ENCODE measurements at regions not wholly inside any gene's neighbourhood (a gene's known extent, or its start where the extent isn't known, plus 50 kb on each side); places are given as distances from the start of the nearest gene placed in this dataset.

DNA sequence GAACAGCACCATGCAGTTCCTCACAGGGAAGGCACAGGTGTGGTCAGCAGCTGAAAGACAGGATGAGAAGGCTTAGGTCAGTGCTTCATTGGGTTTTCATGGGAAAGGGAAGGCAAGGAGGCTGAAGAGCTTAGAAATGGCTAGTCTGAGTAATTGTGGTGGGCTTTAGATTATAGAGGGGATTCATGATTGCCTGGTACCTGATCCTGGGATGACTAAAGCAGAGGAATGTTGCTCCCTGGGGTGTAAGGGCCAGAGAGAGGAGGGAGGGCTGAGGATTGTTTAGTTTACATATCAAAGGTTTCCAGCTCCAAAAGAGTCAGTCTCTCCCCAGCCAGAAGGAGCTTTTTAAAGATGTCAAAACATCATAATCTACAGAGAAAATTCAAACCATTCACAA lies 396.3 kb upstream of the POM121L12 start:
- peaks cover 19% of the 10 kb centered on the region for H3K4me1 Mint-ChIP-seq (ENCODE audit: low read depth, unreplicated experiment)
- Histone ChIP-seq H3K36me3 (ENCODE audit: insufficient read depth, low read length) (no peaks in the 10 kb centered on the region), H3K9me3 (ENCODE audit: insufficient read depth, low read depth, low read length) (no peaks in the 10 kb centered on the region), H2AFZ (ENCODE audit: low read depth, low read length) (peak overlapping the region; percentile 28), H4K20me1 (ENCODE audit: insufficient read depth, low read length) (no peaks in the 10 kb centered on the region), H3K27me3 (ENCODE audit: insufficient read depth, low read length) (no peaks in the 10 kb centered on the region), H3K27ac (ENCODE audit: low read depth, low read length) (peak overlapping the region; percentile 79), H3K4me1 (ENCODE audit: insufficient read depth, low read length) (peaks cover 14% of the 10 kb centered on the region), H3K9ac (ENCODE audit: low read length) (peak overlapping the region; percentile 27), H3K4me3 (ENCODE audit: insufficient read depth, low read depth, low read length) (no peak overlapping the region), H3K79me2 (ENCODE audit: insufficient read depth, low read length) (no peaks in the 10 kb centered on the region), H3K4me2 (ENCODE audit: low read length) (peak overlapping the region; percentile 52)
- no peaks in the 10 kb centered on the region for H3K27me3 Mint-ChIP-seq (ENCODE audit: low read depth, unreplicated experiment)
- H3K36me3 Mint-ChIP-seq (ENCODE audit: low read depth, unreplicated experiment): no peaks in the 10 kb centered on the region
- TF ChIP-seq, protein P1, sequence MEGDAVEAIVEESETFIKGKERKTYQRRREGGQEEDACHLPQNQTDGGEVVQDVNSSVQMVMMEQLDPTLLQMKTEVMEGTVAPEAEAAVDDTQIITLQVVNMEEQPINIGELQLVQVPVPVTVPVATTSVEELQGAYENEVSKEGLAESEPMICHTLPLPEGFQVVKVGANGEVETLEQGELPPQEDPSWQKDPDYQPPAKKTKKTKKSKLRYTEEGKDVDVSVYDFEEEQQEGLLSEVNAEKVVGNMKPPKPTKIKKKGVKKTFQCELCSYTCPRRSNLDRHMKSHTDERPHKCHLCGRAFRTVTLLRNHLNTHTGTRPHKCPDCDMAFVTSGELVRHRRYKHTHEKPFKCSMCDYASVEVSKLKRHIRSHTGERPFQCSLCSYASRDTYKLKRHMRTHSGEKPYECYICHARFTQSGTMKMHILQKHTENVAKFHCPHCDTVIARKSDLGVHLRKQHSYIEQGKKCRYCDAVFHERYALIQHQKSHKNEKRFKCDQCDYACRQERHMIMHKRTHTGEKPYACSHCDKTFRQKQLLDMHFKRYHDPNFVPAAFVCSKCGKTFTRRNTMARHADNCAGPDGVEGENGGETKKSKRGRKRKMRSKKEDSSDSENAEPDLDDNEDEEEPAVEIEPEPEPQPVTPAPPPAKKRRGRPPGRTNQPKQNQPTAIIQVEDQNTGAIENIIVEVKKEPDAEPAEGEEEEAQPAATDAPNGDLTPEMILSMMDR (IDR thresholded peaks at IDR 0.05; ENCODE audit: insufficient read depth, low read depth, low read length): no peak
- no peak for TF ChIP-seq EZH2 (IDR thresholded peaks at IDR 0.05; ENCODE audit: insufficient read depth, low read length)
- H3K4me3 Mint-ChIP-seq (ENCODE audit: unreplicated experiment): no peak overlapping the region
- DNase-seq (ENCODE audit: low read depth) (peak; percentile 29), FAIRE-seq (no peak)
- no peaks in the 10 kb centered on the region for H3K9me3 Mint-ChIP-seq (ENCODE audit: unreplicated experiment)
- peak overlapping the region; percentile 92 for H3K27ac Mint-ChIP-seq (ENCODE audit: unreplicated experiment)

GRCh38 chr7:52635021-52635420 lies 400.4 kb upstream of the POM121L12 start:
- no peaks in the 10 kb centered on the region for H3K27me3 Mint-ChIP-seq (ENCODE audit: low read depth, unreplicated experiment)
- H3K9ac ChIP-seq (ENCODE audit: low read length): no peak overlapping the region
- TF ChIP-seq EZH2 (IDR thresholded peaks at IDR 0.05; ENCODE audit: insufficient read depth, low read length): no peak
- TF ChIP-seq, protein P1 (IDR thresholded peaks at IDR 0.05; ENCODE audit: insufficient read depth, low read depth, low read length): no peak
- peaks cover 10% of the 10 kb centered on the region for H3K4me1 ChIP-seq (ENCODE audit: insufficient read depth, low read length)
- no peak overlapping the region for H3K4me3 Mint-ChIP-seq (ENCODE audit: unreplicated experiment)
- peak overlapping the region; percentile 6 for H3K27ac Mint-ChIP-seq (ENCODE audit: unreplicated experiment)
- FAIRE-seq (no peak), DNase-seq (ENCODE audit: low read depth) (peak; percentile 56)
- H3K27me3 ChIP-seq (ENCODE audit: insufficient read depth, low read length): no peaks in the 10 kb centered on the region
- no peaks in the 10 kb centered on the region for H3K36me3 Mint-ChIP-seq (ENCODE audit: low read depth, unreplicated experiment)
- no peak overlapping the region for H3K4me3 ChIP-seq (ENCODE audit: insufficient read depth, low read depth, low read length)
- no peak overlapping the region for H2AFZ ChIP-seq (ENCODE audit: low read depth, low read length)
- H3K9me3 Mint-ChIP-seq (ENCODE audit: unreplicated experiment): no peaks in the 10 kb centered on the region
- no peak overlapping the region for H3K4me2 ChIP-seq (ENCODE audit: low read length)
- no peaks in the 10 kb centered on the region for H3K36me3 ChIP-seq (ENCODE audit: insufficient read depth, low read length)
- H3K4me1 Mint-ChIP-seq (ENCODE audit: low read depth, unreplicated experiment): peaks cover 16% of the 10 kb centered on the region
- no peaks in the 10 kb centered on the region for H3K79me2 ChIP-seq (ENCODE audit: insufficient read depth, low read length)
- H4K20me1 ChIP-seq (ENCODE audit: insufficient read depth, low read length): no peaks in the 10 kb centered on the region
- H3K27ac ChIP-seq (ENCODE audit: low read depth, low read length): no peak overlapping the region
- H3K9me3 ChIP-seq (ENCODE audit: insufficient read depth, low read depth, low read length): no peaks in the 10 kb centered on the region

- no peaks in the 10 kb centered on the region for H3K9me3 Mint-ChIP-seq (ENCODE audit: unreplicated experiment)
- Histone ChIP-seq H3K9me3 (ENCODE audit: insufficient read depth, low read depth, low read length) (no peaks in the 10 kb centered on the region), H3K4me3 (ENCODE audit: insufficient read depth, low read depth, low read length) (no peak overlapping the region), H4K20me1 (ENCODE audit: insufficient read depth, low read length) (no peaks in the 10 kb centered on the region), H3K4me1 (ENCODE audit: insufficient read depth, low read length) (no peaks in the 10 kb centered on the region), H3K4me2 (ENCODE audit: low read length) (no peak overlapping the region), H3K79me2 (ENCODE audit: insufficient read depth, low read length) (no peaks in the 10 kb centered on the region), H2AFZ (ENCODE audit: low read depth, low read length) (no peak overlapping the region), H3K27ac (ENCODE audit: low read depth, low read length) (no peak overlapping the region), H3K36me3 (ENCODE audit: insufficient read depth, low read length) (no peaks in the 10 kb centered on the region), H3K27me3 (ENCODE audit: insufficient read depth, low read length) (no peaks in the 10 kb centered on the region), H3K9ac (ENCODE audit: low read length) (no peak overlapping the region)
- no peaks in the 10 kb centered on the region for H3K36me3 Mint-ChIP-seq (ENCODE audit: low read depth, unreplicated experiment)
- TF ChIP-seq EZH2 (IDR thresholded peaks at IDR 0.05; ENCODE audit: insufficient read depth, low read length): no peak
- TF ChIP-seq, protein P1 (IDR thresholded peaks at IDR 0.05; ENCODE audit: insufficient read depth, low read depth, low read length): no peak
- FAIRE-seq (no peak), DNase-seq (ENCODE audit: low read depth) (no peak)
- no peak overlapping the region for H3K4me3 Mint-ChIP-seq (ENCODE audit: unreplicated experiment)
- no peaks in the 10 kb centered on the region for H3K27me3 Mint-ChIP-seq (ENCODE audit: low read depth, unreplicated experiment)
- no peak overlapping the region for H3K27ac Mint-ChIP-seq (ENCODE audit: unreplicated experiment)
- H3K4me1 Mint-ChIP-seq (ENCODE audit: low read depth, unreplicated experiment): no peaks in the 10 kb centered on the region
These were observed 414.6 kb upstream of the POM121L12 start for GRCh38 chr7:52620849-52621248.

Measured in astrocyte (in vitro differentiated cells and primary cell).